Tibial nerve (tissue), 4 donors: ENCODE measurements at regions not wholly inside any gene's neighbourhood (a gene's known extent, or its start where the extent isn't known, plus 50 kb on each side); places are given as distances from the start of the nearest gene placed in this dataset.

Experiments used
- EP300 ChIP-seq, 2 donors: sonication (generic); formaldehyde crosslinking; IDR thresholded peaks; one replicate each; pipeline ENCODE4 v1.6.1; 2017; ENCODE audit warnings: antibody characterized with exemption in 2 of 2, mild to moderate bottlenecking in 1 of 2
- POLR2A ChIP-seq, 2 donors: fragments of 450-650 bp; IDR thresholded peaks; one replicate each; pipeline ENCODE4 v1.6.1; 2017; ENCODE audit warnings: antibody characterized with exemption in 2 of 2, mild to moderate bottlenecking in 2 of 2, moderate library complexity in 2 of 2
- TF ChIP-seq, protein P1 (sequence below), 5 experiments: fragments of 200-600 bp in 3 of 5; fragments of 450-650 bp in 2 of 5; sonication (generic) in 3 of 5; IDR thresholded peaks; one replicate each; pipeline ENCODE4 v1.5.1; 2016 to 2019; ENCODE audit warnings: antibody characterized with exemption in 5 of 5, mild to moderate bottlenecking in 3 of 5, moderate library complexity in 2 of 5

GRCh38 chr1:10903421-10903820, 107.0 kb upstream of the CASZ1 start:
- TF ChIP-seq, protein P1, sequence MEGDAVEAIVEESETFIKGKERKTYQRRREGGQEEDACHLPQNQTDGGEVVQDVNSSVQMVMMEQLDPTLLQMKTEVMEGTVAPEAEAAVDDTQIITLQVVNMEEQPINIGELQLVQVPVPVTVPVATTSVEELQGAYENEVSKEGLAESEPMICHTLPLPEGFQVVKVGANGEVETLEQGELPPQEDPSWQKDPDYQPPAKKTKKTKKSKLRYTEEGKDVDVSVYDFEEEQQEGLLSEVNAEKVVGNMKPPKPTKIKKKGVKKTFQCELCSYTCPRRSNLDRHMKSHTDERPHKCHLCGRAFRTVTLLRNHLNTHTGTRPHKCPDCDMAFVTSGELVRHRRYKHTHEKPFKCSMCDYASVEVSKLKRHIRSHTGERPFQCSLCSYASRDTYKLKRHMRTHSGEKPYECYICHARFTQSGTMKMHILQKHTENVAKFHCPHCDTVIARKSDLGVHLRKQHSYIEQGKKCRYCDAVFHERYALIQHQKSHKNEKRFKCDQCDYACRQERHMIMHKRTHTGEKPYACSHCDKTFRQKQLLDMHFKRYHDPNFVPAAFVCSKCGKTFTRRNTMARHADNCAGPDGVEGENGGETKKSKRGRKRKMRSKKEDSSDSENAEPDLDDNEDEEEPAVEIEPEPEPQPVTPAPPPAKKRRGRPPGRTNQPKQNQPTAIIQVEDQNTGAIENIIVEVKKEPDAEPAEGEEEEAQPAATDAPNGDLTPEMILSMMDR (IDR thresholded peaks at IDR 0.05), result no peak
- TF ChIP-seq EP300 (IDR thresholded peaks at IDR 0.05) (no peak), POLR2A (IDR thresholded peaks at IDR 0.05) (no peak)
